ENCODE measurements at regions not wholly inside any gene's neighbourhood (a gene's known extent, or its start where the extent isn't known, plus 50 kb on each side); places are given as distances from the start of the nearest gene placed in this dataset.

DNA sequence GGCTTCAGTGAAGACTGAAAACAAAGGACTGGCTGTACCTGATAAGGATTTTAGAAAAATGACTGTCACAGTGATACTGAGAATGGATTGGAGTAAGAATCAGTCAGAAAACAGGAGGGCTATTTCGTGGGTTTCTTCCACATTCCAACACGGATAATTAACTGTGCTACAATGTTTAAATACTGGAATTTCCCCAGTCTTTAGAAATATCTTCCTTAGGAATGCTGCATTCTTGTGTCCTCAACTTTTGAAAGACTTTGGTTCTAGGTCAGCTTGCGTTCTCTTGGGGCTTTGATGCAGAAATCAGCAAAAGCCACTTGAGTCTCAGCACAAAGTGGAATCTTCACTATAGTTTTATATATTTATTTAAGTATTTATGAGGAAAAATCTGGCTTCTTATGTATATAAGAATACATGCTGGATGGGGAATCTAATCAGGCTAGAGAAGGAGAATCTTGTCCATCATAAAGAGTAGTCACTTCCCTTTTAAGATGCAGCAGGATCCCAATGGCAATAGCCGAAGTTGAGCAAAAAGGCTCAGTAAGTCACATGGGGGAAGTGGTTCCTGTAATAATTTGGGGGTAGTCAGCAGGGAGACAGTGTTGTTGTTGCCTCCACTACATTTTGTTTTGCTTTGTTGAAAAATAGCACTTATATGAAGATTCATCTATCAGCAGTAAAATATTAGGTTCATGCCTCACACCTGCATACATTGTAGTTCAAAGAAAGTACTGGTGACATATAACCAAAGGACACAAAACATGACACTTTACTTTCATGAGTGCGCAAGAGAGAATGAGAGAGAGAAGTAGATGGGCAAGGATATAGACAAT is 86.0 kb downstream of the CH25H start:
- no peak for FAIRE-seq
- TF ChIP-seq TAF1 (IDR thresholded peaks at IDR 0.05; ENCODE audit: borderline replicate concordance, low read depth, low read length) = no peak
- TF ChIP-seq POLR2A (IDR thresholded peaks at IDR 0.05; ENCODE audit: low read depth, low read length) = no peak
- TF ChIP-seq POLR2AphosphoS5 (IDR thresholded peaks at IDR 0.05; ENCODE audit: low read depth, low read length) = no peak

GRCh38 chr10:89119651-89120050 is 87.5 kb downstream of the CH25H start:
- FAIRE-seq (no peak), DNase-seq (ENCODE audit: insufficient read length) (no peak)
- TF ChIP-seq POLR2AphosphoS5 (IDR thresholded peaks at IDR 0.05; ENCODE audit: low read depth, low read length) = no peak
- TF ChIP-seq TAF1 (IDR thresholded peaks at IDR 0.05; ENCODE audit: borderline replicate concordance, low read depth, low read length) = no peak
- no peak for TF ChIP-seq POLR2A (IDR thresholded peaks at IDR 0.05; ENCODE audit: low read depth, low read length)

More for the DNA sequence above, 86.0 kb downstream of the CH25H start:
- DNase-seq (ENCODE audit: insufficient read length) = no peak

DNA sequence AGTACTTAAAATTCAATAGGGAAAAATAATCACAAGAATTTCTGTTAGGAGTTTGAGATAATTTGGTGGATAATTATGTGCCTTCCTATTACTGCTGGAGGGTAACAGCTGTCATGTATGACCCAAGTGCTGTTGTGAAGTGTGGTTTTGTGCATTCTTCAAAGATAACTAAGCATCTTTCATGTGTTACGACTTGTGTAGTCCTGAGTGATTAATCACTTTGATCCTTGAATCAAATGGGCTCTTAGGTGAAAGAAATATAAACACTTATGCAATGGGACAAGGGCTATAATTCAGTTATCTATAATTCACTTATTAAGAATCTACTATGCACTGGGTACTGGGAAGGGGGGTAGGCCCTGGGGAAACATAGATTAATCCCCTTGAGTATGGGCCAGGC is 89.0 kb downstream of the CH25H start:
- FAIRE-seq = no peak
- no peak for DNase-seq (ENCODE audit: insufficient read length)
- TF ChIP-seq TAF1 (IDR thresholded peaks at IDR 0.05; ENCODE audit: borderline replicate concordance, low read depth, low read length) = no peak
- no peak for TF ChIP-seq POLR2A (IDR thresholded peaks at IDR 0.05; ENCODE audit: low read depth, low read length)

DNA sequence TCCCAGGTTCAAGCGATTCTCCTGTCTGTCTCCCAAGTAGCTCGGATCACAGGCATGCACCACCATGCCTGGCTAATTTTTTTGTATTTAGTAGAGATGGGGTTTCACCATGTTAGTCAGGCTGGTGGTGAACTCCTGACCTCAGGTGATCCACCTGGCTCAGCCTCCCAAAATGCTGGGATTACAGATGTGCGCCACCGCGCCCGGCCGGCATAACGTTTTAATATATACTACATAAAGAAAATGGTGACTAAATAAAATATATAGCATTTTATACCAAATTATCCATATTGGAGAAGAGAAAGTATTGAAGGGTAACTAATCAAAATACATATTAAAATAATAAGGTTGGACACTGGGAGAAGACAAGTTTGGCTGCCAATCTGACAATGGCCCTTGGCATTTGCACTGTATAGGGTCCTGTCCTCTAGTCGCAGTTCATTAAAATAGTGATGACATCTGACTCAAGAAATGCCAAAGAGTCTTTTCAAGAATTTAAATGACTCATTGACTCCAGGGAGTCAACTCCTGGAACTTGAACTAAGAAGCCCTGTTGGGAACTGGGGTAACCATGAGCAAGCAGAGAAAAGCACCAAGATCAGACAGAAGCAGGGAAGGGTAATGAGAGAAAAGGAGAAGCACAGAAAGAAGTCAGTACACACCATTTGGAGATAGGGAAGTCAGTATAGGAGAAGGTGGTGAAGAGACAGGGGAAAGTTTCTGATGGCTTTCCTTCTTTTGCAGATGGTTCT is 91.1 kb downstream of the CH25H start:
- no peak for DNase-seq (ENCODE audit: insufficient read length)
- FAIRE-seq = no peak
- TF ChIP-seq POLR2AphosphoS5 (IDR thresholded peaks at IDR 0.05; ENCODE audit: low read depth, low read length) (no peak), TAF1 (IDR thresholded peaks at IDR 0.05; ENCODE audit: borderline replicate concordance, low read depth, low read length) (no peak), POLR2A (IDR thresholded peaks at IDR 0.05; ENCODE audit: low read depth, low read length) (no peak)

DNA sequence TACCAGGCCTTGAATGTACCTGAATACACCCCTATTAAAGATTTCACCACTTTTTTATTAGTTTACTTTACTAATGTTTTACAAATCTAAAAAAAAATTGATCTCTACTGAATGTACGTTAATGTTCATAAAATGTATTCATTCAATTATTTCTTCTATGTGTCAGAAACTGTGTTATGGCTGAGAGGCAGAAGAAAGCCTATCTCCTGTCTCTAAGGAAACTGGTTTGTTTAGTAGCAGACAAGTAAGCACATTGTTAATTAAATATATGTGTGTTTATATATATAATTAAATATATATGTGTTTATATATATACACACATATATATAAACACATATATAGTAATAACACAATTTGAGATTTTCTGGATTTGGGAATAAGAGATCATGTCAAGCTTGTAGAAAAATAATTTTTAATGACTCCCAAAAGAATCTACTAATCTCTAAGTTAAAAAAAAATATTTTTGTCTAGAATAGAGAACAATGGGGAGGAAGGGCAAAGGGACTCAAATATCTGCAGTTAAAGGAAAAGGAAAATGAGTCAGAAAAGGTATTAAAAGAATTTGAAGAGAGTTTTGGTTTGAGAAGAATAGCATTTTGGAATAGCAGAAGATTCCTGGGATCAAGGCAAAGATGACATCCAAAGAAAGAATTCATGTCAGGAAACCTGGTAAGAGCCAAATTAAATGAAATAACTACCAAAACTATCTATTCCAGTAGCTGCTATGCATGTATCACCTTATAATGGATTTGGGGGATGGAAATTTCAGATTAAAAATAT is 92.1 kb downstream of the CH25H start:
- DNase-seq (ENCODE audit: insufficient read length) = no peak
- FAIRE-seq = no peak

GRCh38 chr10:89102735-89103134 is 104.4 kb downstream of the CH25H start:
- DNase-seq (ENCODE audit: insufficient read length) (no peak), FAIRE-seq (no peak)
- TF ChIP-seq POLR2AphosphoS5 (IDR thresholded peaks at IDR 0.05; ENCODE audit: low read depth, low read length) = no peak

More for the DNA sequence above, 92.1 kb downstream of the CH25H start:
- TF ChIP-seq POLR2AphosphoS5 (IDR thresholded peaks at IDR 0.05; ENCODE audit: low read depth, low read length) = no peak
- TF ChIP-seq TAF1 (IDR thresholded peaks at IDR 0.05; ENCODE audit: borderline replicate concordance, low read depth, low read length) = no peak
- TF ChIP-seq POLR2A (IDR thresholded peaks at IDR 0.05; ENCODE audit: low read depth, low read length) = no peak

DNA sequence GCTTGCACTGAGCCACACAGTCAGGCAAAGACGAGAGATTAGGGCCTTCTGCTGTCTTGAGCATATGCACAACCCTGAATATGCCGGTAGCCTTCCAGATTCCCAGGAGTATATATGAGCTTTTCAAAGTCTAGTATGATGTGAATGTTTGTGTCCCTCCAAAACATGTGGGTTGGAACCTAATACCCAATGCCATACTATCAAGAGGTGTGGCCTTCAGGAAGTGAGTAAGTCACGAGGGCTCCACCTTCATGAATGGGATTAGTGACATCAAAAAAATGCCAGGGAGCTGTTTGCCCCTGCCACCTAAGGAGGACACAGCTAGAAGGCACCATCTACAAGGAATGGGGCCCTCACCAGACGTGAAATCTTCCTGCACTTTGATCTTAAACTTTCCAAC is 105.2 kb downstream of the CH25H start:
- FAIRE-seq (no peak), DNase-seq (ENCODE audit: insufficient read length) (no peak)
- TF ChIP-seq POLR2A (IDR thresholded peaks at IDR 0.05; ENCODE audit: low read depth, low read length) (no peak), TAF1 (IDR thresholded peaks at IDR 0.05; ENCODE audit: borderline replicate concordance, low read depth, low read length) (no peak), POLR2AphosphoS5 (IDR thresholded peaks at IDR 0.05; ENCODE audit: low read depth, low read length) (no peak)

DNA sequence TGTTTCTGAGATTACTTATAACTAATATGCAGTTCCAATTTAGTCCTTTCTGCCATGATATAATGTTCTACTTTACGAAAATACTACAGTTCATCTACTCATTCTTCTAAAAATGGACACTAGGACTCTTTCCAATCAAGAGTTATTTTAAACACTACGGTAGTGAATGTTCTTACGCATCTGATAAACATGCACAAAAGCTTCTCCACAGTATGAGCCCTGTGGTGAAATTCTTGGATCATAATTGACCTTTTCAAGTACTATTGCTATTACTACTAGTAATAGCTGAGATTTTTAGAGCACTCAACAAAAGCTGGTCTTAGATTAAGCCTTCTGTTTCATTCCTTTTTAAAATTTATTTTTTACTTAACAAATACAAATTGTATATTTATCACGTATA is 106.4 kb downstream of the CH25H start:
- FAIRE-seq = no peak
- TF ChIP-seq TAF1 (IDR thresholded peaks at IDR 0.05; ENCODE audit: borderline replicate concordance, low read depth, low read length) (no peak), POLR2A (IDR thresholded peaks at IDR 0.05; ENCODE audit: low read depth, low read length) (no peak), POLR2AphosphoS5 (IDR thresholded peaks at IDR 0.05; ENCODE audit: low read depth, low read length) (no peak)
- DNase-seq (ENCODE audit: insufficient read length) = no peak

DNA sequence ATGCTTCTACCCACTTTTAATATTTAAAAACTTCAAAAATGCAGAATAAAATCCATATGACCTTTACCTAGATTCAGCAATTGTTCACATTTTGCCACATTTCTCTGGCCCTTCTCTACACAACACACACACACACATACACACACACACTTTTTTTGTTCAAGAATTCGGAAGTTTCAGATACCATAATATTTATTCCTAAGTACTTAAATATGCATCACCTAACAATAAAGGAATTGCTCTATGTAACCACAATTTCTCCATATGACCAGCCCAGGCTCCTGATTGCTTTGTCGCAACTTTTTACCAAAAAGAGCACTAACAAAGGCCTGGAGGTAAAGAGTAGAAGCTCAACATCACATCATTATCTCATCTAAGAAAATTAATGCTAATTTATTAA is 106.6 kb downstream of the FAS start:
- DNase-seq (ENCODE audit: insufficient read length) (no peak), FAIRE-seq (no peak)
- no peak for TF ChIP-seq POLR2A (IDR thresholded peaks at IDR 0.05; ENCODE audit: low read depth, low read length)
- TF ChIP-seq TAF1 (IDR thresholded peaks at IDR 0.05; ENCODE audit: borderline replicate concordance, low read depth, low read length) = no peak
- TF ChIP-seq POLR2AphosphoS5 (IDR thresholded peaks at IDR 0.05; ENCODE audit: low read depth, low read length) = no peak

DNA sequence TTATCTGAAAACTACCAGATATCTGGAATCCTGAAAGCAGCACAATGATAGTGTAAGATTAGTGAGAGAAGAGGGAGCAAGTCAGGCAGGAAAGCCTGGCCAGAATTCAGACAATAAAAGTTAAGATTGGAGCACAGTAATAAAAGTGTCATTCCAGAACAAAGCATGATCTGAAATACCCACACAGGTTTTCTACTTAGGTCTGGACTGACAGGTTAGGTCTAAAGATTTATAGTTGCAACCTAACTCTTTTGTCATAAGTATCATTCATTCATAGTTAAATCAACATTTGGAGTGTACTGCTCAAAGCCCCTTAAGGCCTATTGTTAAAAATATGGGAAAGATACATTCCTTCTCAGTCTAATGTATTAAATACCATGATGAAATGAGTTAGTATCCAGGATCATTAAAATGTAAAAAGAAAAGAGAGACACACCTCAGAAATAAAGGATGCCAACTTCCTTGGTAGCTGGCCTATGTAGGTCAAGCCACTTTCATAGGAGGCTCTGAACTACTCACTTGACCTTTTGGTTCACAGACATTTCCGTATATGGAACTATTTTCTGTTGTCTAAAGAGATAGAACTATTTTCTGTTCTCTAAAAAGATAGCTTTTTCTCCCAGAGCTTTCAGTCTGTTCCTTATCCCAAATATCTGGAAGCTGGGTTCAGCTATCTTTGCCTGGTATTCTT is 105.2 kb downstream of the FAS start:
- no peak for DNase-seq (ENCODE audit: insufficient read length)
- FAIRE-seq = no peak
- no peak for TF ChIP-seq POLR2AphosphoS5 (IDR thresholded peaks at IDR 0.05; ENCODE audit: low read depth, low read length)
- no peak for TF ChIP-seq POLR2A (IDR thresholded peaks at IDR 0.05; ENCODE audit: low read depth, low read length)
- TF ChIP-seq TAF1 (IDR thresholded peaks at IDR 0.05; ENCODE audit: borderline replicate concordance, low read depth, low read length) = no peak

DNA sequence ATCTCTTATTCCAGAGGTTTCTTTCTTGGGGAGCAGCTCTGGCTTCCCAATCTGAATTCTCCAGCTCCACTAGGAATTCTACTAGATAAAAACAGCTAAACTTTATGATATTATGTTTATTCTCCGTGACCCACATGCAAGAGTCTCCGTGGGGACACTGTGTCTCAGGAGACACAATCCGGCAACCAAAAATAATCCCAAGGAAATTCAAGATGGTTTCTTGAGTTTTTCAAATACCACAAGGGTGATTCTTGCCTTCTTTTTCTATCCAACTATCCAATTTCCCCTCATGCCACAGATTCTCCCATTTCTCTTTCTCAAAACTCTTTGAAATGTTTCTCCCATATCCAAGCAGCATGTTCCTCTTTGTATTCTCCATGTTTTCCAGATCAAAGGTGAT is 103.1 kb downstream of the FAS start:
- FAIRE-seq (no peak), DNase-seq (ENCODE audit: insufficient read length) (no peak)
- TF ChIP-seq POLR2A (IDR thresholded peaks at IDR 0.05; ENCODE audit: low read depth, low read length) = no peak
- TF ChIP-seq TAF1 (IDR thresholded peaks at IDR 0.05; ENCODE audit: borderline replicate concordance, low read depth, low read length) = no peak
- no peak for TF ChIP-seq POLR2AphosphoS5 (IDR thresholded peaks at IDR 0.05; ENCODE audit: low read depth, low read length)
